Astrocyte of the spinal cord (primary cell): ENCODE measurements at regions not wholly inside any gene's neighbourhood (a gene's known extent, or its start where the extent isn't known, plus 50 kb on each side); places are given as distances from the start of the nearest gene placed in this dataset.

Experiments
- DNase-seq: peaks from one replicate; pipeline ENCODE4 v3.0.0; 2011; ENCODE audit warnings: low read depth, low spot score
- H3K4me3 ChIP-seq: 2 replicates; pipeline ENCODE4 v1.5.1; 2011; ENCODE audit warnings: low read depth, mild to moderate bottlenecking, low read length, moderate library complexity
- in situ Hi-C: cut with HindIII; loops from 2 replicates; pipeline ENCODE4 v1.10.0; 2017; ENCODE audit warnings: low sequenced_read_pairs
- TF ChIP-seq, protein P1 (sequence below): IDR thresholded peaks from 2 replicates; pipeline ENCODE4 v1.5.1; 2012; ENCODE audit warnings: low read depth, mild to moderate bottlenecking, low read length, inconsistent platforms

DNA sequence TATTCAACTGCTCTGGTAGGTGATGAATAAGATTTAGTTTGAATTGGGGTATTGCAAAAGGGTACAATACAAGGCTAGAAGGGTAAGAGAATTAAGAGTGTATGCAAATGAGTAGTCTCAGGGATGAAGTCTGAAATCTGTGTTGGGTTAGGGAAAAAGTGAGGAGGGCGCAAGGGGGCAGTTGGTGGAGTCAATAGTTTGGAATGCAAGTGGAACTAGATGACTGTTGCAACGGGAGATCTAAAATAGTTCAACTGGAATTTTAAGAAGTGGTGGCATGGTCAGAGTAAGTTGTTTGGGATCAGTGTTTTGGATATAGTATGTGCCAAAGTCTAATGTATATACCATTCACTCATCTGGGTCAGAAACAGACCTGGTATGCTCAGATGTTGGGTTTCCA, 329.6 kb downstream of the GJA1 start:
- TF ChIP-seq, protein P1, sequence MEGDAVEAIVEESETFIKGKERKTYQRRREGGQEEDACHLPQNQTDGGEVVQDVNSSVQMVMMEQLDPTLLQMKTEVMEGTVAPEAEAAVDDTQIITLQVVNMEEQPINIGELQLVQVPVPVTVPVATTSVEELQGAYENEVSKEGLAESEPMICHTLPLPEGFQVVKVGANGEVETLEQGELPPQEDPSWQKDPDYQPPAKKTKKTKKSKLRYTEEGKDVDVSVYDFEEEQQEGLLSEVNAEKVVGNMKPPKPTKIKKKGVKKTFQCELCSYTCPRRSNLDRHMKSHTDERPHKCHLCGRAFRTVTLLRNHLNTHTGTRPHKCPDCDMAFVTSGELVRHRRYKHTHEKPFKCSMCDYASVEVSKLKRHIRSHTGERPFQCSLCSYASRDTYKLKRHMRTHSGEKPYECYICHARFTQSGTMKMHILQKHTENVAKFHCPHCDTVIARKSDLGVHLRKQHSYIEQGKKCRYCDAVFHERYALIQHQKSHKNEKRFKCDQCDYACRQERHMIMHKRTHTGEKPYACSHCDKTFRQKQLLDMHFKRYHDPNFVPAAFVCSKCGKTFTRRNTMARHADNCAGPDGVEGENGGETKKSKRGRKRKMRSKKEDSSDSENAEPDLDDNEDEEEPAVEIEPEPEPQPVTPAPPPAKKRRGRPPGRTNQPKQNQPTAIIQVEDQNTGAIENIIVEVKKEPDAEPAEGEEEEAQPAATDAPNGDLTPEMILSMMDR: no peak
- no peak for DNase-seq
- in situ Hi-C loops: no loop called here

DNA sequence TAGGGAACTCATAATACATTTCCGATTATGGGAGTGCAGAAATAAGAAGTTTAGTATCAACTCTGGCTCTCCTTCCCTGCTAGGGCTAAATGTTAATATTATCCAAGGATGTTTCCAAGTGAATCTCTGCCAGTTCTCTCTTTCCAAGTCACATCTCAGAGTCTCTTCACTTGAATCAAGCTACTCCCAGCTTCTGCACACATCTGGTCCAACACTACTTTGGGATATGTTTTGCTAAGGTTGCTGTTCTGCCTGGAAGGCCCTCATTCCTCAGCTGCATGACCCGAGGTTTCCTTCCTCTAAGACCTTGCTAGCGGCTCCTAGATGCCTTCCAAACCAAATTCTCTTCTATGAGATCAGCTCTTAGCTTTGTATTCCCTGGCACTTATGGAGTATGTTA, 331.8 kb downstream of the GJA1 start:
- TF ChIP-seq, protein P1: no peak
- in situ Hi-C loops: no loop called here
- no peak for DNase-seq
- no peak overlapping the region for H3K4me3 ChIP-seq

More for the DNA sequence above, 329.6 kb downstream of the GJA1 start:
- H3K4me3 ChIP-seq: no peak overlapping the region

DNA sequence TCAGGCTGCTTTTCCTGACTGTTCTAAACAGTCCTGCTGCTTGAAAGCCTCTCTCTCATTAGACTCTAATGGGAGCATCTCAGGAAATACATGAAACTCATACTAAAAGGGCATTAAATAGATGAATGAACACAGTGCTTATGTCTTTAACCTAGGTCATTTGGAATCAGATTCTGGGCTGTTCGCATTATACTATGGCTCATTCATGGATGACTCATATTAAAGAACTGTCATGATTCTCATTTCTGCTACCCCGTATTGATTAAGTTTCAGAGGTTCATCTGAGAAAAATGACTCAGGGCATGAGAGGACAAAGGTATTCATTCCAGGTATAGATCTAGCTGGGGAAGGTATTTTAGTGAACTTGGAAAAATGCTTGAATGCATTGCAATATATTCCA, 335.5 kb downstream of the GJA1 start:
- in situ Hi-C loops: no loop called here
- TF ChIP-seq, protein P1: no peak

DNA sequence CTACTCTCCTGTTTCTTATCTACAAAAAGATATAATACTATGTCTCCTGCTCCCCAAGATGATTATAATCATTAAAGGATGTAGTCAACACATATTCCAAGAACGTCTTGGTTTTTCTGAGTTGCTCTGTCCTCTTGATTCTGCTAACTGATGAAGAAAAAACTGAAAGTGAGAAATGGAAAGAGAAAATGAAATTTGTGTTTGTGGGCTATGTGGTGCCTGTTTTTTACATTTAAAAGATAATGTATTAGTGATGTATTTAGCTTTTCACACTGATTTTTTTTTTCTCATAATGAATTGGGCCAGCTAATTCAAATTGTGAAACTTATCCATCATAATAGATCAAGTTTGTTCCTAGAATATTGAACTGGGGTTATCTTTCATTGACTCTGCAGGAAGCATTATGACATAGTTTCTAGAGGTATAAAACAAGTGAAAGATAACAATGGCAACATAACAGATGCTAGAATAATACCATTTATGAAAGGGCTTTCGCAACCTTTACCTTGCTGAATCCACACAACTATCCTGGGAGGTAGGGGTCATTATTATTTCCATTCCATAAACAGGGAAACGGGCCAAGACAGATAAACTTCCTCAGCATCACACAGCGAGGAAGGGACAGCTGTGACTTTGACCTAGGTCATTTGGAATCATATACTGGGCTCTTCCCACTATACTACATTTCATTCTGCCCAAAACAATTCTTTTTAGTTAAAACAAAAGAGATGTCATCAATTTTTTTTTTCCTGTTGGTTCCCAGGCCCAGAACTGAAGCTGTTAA, 336.7 kb downstream of the GJA1 start:
- TF ChIP-seq, protein P1: no peak
- in situ Hi-C loops: no loop called here
- H3K4me3 ChIP-seq: no peak overlapping the region
- DNase-seq: no peak

More for the DNA sequence above, 335.5 kb downstream of the GJA1 start:
- no peak for DNase-seq
- no peak overlapping the region for H3K4me3 ChIP-seq

DNA sequence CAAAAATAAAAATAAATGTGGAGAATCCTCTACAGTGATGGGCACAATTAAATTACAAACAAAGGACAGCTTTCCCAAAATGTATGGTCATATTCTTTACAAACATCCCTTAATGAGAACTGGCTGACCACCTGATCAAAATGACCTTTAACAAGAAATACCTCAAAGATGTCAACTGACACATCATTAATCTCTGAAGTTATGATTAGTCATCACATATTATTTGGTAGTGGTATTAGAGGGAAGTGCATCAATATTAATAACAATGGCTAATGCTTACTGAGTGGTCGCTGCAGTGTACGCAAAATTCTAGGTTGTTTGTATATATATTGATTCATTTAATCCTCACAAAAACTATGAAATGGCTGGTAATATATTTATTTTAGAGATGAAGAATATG, 340.6 kb downstream of the GJA1 start:
- no peak for DNase-seq
- no peak overlapping the region for H3K4me3 ChIP-seq
- TF ChIP-seq, protein P1: no peak
- in situ Hi-C loops: no loop called here

DNA sequence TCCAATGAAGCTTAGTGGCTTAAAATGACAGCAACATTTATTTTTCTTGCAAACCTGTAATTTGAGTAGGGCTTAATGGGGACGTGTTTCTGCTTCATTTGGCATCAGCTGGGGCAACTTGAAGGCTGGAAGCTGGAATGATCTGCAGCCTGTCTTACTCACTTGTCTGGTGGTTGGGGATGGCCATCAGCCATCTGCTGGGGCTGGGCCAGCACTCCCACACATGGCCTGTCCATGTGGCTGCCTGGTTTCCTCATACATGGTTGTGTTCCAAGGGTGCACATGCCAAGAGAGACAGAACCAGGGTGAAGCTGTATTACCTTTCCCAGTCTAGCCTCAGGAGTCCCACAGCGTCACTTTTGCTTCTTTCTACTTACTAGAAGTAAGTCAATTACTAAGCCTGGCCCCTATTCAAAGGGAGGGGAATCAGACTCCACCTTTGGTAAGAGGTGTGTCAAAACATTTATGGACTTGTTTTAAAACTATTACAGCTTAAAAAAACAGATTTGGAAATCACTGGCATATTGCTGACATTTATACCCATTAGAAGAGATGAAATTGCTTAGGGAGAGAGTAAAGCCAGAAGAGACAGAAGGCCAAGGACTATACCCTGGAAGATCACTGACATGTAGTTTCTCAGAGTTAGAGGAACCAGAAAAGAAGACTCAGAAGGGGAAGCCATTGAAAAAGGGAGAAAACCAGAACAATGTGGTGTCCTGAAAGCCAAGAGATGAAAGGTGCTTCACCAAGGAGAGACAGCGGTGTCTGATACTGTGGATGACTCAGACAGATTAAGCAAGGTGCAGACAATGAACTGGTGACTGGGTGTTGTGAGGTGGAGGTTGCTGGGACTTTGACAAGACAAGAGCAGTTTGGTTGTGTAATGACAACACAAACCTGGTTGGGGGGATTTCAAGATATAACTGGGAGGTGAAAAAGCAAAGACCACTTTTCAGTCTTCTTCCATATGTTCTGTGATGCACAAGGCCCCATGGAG, 345.2 kb downstream of the GJA1 start:
- DNase-seq: peak; percentile 95
- TF ChIP-seq, protein P1: no peak
- in situ Hi-C loops: no loop called here
- no peak overlapping the region for H3K4me3 ChIP-seq
